Transverse colon (tissue), 4 donors: ENCODE measurements at regions not wholly inside any gene's neighbourhood (a gene's known extent, or its start where the extent isn't known, plus 50 kb on each side); places are given as distances from the start of the nearest gene placed in this dataset.

Source experiments
- EP300 ChIP-seq: sonication (generic); formaldehyde crosslinking; IDR thresholded peaks from one replicate; pipeline ENCODE4 v1.6.1; 2017; ENCODE audit warnings: antibody characterized with exemption, low read depth
- POLR2A ChIP-seq: fragments of 450-650 bp; IDR thresholded peaks from one replicate; pipeline ENCODE4 v1.6.1; 2016; ENCODE audit warnings: antibody characterized with exemption, mild to moderate bottlenecking, moderate library complexity
- POLR2AphosphoS5 ChIP-seq, 3 donors: sonication (generic); formaldehyde crosslinking; IDR thresholded peaks; one replicate each; pipeline ENCODE4 v1.6.1; 2016; ENCODE audit warnings: antibody characterized with exemption in 3 of 3
- TF ChIP-seq, protein P1 (sequence below), 5 experiments: fragments of 200-600 bp in 3 of 5; fragments of 450-650 bp in 2 of 5; sonication (generic) in 3 of 5; IDR thresholded peaks; 1 replicate in 2 of 5; 2 replicates in 3 of 5; pipeline ENCODE4 v1.5.1; 2016 to 2017; ENCODE audit warnings: antibody characterized with exemption in 5 of 5, inconsistent platforms in 3 of 5, mild to moderate bottlenecking in 2 of 5, moderate library complexity in 1 of 5

DNA sequence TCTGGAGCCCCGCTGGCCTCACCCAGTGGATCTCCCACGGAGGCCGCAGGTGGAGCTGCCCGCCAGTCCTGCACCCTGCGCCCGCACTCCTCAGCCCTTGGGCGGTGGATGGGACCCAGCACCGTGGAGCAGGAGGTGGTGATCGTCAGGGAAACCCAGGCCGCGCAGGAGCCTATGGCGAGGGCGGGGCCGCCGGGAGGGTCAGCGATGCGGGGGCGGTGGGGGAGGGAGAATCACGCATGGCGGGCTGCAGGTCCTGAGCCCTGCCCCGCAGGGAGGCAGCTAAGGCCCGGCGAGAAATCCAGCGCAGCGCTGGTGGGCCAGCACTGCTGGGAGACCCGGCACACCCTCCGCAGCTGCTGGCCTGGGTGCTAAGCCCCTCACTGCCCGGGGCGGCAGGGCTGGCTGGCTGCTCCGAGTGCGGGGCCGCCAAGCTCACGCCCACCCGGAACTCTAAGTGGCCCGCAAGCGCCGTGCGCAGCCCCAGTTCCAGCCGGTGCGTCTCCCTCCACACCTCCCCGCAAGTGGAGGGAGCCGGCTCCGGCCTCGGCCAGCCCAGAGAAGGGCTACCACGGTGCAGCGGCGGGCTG is 524.8 kb upstream of the TPK1 start:
- TF ChIP-seq, protein P1, sequence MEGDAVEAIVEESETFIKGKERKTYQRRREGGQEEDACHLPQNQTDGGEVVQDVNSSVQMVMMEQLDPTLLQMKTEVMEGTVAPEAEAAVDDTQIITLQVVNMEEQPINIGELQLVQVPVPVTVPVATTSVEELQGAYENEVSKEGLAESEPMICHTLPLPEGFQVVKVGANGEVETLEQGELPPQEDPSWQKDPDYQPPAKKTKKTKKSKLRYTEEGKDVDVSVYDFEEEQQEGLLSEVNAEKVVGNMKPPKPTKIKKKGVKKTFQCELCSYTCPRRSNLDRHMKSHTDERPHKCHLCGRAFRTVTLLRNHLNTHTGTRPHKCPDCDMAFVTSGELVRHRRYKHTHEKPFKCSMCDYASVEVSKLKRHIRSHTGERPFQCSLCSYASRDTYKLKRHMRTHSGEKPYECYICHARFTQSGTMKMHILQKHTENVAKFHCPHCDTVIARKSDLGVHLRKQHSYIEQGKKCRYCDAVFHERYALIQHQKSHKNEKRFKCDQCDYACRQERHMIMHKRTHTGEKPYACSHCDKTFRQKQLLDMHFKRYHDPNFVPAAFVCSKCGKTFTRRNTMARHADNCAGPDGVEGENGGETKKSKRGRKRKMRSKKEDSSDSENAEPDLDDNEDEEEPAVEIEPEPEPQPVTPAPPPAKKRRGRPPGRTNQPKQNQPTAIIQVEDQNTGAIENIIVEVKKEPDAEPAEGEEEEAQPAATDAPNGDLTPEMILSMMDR (IDR thresholded peaks at IDR 0.05): no peak
- TF ChIP-seq POLR2A (no peak), EP300 (no peak), POLR2AphosphoS5 (IDR thresholded peaks at IDR 0.05) (no peak)
